GM12874 (cell line): ENCODE measurements at regions not wholly inside any gene's neighbourhood (a gene's known extent, or its start where the extent isn't known, plus 50 kb on each side); places are given as distances from the start of the nearest gene placed in this dataset.

Experiments used
- CTCF ChIP-seq: IDR thresholded peaks from 2 replicates; pipeline ENCODE4 v1.5.1; 2011; ENCODE audit warnings: low read depth, mild to moderate bottlenecking, control low read depth, low read length, moderate library complexity; ENCODE audit not compliant: insufficient read depth

GRCh38 chr1:82644186-82644915 is 843.6 kb downstream of the ADGRL2 start:
- no peak for TF ChIP-seq CTCF

- no peak for TF ChIP-seq CTCF
Measured at GRCh38 chr1:82640352-82640751, 839.6 kb downstream of the ADGRL2 start.

- TF ChIP-seq CTCF, result no peak
Measured at GRCh38 chr1:82634266-82634665, 833.5 kb downstream of the ADGRL2 start.

GRCh38 chr1:82632155-82632554 is 831.4 kb downstream of the ADGRL2 start:
- TF ChIP-seq CTCF, result no peak

GRCh38 chr1:82628887-82629286 is 828.2 kb downstream of the ADGRL2 start:
- no peak for TF ChIP-seq CTCF

GRCh38 chr1:82625537-82625936 is 824.8 kb downstream of the ADGRL2 start:
- TF ChIP-seq CTCF, result no peak

- TF ChIP-seq CTCF, result no peak
Measured at GRCh38 chr1:82621076-82621475, 820.3 kb downstream of the ADGRL2 start.
